MM.1S (cell line): ENCODE measurements at regions not wholly inside any gene's neighbourhood (a gene's known extent, or its start where the extent isn't known, plus 50 kb on each side); places are given as distances from the start of the nearest gene placed in this dataset.

Experiments
- CTCF ChIP-seq: fragments of 300-600 bp; sonication (generic); IDR thresholded peaks from 2 replicates; pipeline ENCODE4 v1.5.1; 2016; ENCODE audit warnings: antibody characterized with exemption, low read length, mixed read lengths
- EZH2 ChIP-seq: fragments of 300-600 bp; sonication (generic); optimal IDR thresholded peaks from 2 replicates; pipeline ENCODE3; 2017; ENCODE audit warnings: low read depth, mild to moderate bottlenecking, antibody characterized with exemption, low read length, mixed read lengths
- EZH2phosphoT487 ChIP-seq: fragments of 300-600 bp; sonication (generic); IDR thresholded peaks from 2 replicates; pipeline ENCODE4 v1.6.1; 2018; ENCODE audit warnings: antibody characterized with exemption, low read length

GRCh38 chr9:99565203-99565602, 256.5 kb upstream of the NR4A3 start:
- no peak for TF ChIP-seq EZH2
- no peak for TF ChIP-seq CTCF
- TF ChIP-seq EZH2phosphoT487, result no peak
